OCI-M1 (cell line): ENCODE measurements at regions not wholly inside any gene's neighbourhood (a gene's known extent, or its start where the extent isn't known, plus 50 kb on each side); places are given as distances from the start of the nearest gene placed in this dataset.

Source experiments
- DNase-seq: peaks from one replicate; lab custom pipeline; 2025; lab: John Stamatoyannopoulos, UW

DNA sequence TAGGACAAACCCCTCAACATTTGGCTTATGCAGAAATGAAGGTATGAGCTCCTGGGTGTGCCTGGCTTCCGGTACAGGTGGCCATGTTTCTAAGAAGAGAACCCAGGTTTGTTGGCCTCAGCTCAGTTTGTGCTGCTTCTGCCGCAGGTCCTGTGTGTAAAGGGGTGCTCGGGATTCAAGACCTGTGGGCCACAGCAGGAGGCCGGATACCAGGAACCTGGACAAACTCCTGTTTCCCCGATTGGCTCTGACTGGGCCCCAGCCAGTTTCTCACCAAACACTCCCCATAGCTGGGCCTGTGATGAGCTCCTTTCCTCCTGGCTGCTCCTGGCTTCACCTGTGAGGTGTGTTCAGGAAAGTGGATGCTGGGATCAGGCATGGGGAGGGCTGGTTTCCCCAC lies 271.2 kb upstream of the IRX2 start:
- DNase-seq = no peak

DNA sequence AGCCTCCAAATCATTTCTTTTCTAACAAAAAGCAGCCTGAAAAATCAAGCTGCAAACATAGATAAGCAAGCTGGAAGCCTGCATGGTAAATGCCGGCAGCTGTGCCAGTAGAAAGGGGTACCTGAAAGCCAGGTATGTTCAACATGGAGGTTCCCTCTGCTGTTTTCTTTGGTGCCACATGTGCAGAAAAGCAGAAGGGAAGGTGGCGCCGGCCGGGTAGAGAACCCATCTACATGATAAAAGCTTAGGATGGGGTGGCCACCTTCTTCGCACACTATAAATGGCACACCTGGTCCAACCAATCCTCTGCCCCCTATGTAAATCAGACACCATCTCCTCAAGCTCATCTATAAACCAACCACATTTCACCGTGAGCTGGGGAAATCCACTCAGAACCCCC lies 268.9 kb upstream of the IRX2 start:
- no peak for DNase-seq

DNA sequence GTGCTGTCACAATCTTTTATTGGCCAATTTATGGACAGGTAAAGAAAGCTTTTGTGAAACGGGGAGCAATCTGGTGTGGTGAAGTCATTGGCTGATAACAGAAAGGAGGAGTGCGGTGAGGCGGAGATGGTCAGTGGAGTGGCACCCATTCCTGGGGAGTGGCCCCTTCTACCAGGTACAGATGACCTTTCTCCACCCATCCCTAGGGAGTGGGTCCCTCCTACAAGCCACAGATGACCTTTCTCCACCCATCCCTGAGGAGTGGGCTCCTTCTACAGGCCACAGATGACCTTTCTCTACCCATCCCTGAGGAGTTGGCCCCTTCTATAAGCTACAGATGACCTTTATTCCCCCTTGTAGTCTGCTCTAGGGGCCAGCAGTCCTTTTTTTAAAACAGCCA lies 267.6 kb upstream of the IRX2 start:
- DNase-seq = no peak

DNA sequence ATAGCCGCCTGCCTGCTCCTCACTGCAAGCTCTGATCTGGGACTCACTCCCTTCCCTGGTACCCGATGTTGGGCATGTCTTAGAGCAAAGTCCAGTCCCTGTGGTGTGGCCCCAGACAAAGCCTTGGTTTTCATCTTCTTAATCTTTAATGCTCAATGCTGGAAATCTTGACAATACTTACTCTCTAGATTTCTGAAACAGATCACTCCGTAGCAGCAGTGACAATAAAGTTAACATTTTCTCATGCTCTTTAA lies 260.2 kb upstream of the IRX2 start:
- DNase-seq = no peak

DNA sequence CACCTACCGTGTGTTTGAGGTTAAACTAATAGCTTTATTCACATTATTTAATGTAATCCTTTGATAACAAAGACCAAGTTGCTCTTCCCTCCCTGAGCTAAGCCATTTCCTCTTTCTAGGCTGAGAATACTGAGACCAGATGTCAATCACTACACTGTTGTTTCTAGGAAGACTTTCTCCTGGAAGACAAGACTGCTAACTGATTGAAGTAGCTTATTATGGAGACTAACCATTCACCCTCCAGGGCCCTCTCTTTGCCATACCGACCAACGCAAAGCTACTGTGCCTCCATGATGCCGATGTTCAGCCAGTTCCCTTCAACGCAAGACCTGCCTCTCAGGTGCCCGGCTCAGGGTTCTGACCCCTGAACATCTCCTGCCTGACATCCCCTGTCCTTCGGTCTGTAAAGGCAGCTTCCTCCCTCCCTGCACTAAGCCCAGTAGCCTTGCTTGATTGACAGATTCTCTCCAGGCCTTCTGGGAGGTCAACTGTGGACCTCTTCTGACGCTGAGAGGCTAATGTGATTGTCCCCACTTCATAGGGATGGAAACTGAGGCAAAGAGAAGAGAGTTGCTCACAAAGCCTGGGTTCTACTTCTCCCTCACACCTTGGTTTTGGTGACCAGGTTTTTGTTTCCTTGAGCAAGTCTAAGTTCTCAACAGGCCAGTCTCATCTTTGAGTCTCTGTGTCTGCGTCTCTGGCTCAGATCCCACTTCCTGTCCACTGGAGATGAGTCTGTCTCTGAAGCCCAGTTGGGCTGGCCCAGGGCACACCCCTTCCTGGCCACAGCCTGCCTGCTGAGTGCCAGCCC lies 259.7 kb upstream of the IRX2 start:
- DNase-seq = peak; percentile 7

DNA sequence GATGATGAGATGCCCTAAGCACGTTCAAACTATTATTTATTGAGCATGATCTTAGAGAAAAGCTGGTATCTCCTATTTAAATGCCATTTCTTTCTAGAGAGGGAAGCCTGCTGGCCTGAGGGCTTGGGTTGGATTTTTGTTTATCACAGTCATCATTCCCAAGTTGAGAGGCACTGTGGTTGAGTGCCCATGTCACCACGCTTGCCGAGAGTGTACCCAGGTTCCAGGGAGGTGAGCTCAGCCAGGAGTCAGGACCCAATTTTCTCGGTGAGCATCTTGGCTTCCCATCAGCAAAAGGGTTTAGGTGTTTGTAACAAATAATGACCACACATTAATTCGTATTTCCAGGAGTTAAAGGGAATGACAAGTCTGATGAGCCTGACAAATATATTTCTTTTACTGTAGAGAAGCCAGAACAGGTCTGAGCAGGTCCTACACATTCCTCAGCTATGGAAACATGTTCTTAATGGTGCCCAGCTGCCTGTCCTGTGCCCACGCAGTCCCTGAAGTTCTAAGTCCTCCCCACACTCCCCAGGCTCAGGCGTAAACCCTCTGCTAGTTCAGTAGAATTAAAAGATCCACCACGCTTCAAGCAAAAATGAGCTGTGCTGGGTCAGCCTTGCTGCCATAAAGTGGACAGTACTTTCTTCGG lies 258.9 kb upstream of the IRX2 start:
- DNase-seq = no peak

DNA sequence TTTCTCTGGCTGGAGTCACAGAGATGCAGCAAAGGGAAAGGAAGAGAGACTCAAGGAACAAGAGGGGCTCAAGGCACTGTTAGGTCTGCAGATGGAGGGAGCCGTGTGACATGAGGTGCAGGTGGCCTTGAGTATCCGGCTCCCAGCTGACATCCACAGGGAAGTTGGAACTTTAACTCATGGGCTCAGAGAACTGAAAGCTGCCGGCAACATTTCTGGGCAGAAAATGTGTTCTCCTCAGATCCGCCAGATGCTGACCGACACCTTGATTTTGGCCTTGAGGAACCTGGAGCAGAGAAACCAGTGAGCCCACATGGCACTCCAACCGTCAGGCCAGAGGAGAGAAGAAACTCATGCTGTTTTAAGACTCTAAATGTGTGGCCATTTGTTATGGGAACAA lies 258.1 kb upstream of the IRX2 start:
- DNase-seq = no peak

DNA sequence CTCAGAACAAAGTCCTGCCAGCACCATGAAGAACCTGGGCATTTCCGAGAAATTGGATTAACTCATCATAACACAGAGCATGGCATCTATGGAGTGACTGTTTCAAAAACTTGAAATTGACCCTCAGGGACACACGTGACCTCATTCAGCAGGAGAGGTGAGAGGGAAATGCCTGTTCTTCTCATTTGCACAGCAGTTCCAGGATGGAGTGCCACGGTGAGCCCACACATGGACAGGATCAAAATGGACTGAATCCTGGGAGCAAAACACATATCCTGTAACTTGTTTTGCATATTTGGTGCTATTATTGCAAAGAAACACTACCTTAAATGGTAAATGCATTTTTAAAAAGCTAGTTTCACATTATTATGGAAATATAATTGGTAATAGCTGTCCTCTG lies 256.1 kb upstream of the IRX2 start:
- no peak for DNase-seq

DNA sequence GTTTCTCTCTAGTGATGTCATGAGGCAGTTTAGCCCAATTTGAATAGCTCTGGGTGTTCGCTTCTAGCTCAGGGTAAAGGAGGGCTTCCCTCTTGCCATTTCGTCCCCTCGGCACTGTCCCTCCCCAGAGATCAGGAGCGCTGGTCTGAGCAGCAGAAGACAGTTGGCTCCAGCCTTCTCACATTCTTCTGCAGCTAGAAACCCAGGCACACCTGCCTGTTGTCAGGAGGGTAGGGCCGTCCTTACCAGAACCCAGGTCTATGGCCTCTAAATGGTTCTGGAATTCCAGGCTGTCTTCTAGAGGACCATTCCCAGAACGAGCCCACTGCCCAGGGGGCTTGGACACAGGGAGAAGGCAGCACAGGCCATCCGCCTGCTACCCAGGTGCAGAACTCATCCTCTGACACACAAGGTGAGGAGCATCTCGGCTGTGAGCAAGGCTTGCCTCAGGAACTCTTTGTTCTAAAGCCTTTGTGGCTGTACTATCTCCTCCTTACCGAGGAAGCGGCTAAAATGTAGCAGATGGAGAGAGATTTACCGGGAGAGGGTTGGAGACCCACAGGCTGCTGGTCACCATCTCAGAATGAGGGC lies 255.6 kb upstream of the IRX2 start:
- no peak for DNase-seq

DNA sequence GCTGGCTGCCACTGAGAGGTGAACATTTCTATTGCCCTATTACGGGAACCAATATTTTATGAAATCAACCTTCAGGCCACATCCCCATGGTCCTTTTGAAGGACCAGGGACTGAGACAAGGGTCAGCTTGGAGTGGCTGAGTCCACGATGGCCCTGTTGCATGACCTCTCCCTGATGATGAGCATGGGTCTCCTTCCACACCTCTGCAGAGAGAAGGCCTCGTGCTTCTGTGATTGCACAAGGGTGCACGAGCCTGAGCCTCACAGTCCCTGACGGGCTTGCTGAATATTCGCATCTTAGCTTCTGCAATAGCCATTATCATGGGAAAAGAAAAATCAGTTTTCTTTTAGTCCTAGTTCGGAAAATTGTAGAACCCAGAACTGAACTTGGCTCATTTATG lies 255.0 kb upstream of the IRX2 start:
- no peak for DNase-seq

DNA sequence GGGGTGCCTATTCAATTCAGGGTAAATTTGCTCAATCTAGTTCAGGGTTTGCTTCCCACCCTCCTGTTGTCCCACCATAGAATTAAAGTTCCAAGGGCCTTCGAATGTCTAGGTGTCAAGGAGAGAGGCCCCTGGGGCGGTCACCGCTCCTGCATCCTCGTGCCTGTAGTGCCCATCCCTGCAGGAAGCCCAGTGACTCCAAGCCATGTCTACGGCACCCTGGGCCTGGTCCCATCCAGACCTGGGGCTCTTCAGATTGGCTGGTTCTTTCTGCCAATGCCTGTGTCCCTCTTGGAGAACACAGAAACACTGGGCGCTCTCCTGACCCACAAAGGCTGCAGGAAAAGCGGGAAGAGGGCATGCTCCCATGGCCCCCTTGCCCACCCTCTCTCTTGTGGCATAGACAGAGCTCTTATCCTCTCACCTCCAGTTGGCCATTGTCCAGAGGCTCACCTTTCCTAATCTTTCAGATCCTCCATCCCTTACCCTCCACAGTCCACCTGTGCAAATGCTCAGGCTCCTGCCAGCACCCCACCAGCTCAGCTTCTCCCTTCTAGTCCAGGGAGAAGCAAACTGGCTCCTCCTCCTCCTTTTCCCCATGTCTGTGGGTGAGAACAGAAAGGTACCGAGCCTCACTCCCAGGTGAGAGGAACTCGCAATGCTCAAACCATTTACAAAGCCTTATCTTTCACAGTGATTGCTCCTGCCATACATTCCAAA lies 253.0 kb upstream of the IRX2 start:
- DNase-seq = no peak

DNA sequence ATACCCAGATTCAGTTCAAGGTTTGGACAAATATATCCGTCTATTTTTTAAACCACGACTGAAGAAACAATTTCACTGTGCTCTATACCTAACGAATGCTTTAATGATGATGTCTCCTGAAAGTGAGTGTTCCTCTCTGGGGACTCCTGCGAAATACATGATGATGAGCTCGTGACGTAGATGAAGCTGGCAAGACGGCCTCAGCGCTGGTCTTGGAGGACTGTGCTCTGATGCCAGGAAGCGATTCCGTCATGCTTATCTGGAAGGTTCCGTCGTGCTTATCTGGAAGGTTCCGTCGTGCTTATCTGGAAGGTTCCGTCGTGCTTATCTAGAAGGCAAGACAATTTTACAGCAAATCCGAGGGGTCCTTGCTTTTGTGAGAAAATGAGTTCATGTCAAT lies 250.8 kb upstream of the IRX2 start:
- no peak for DNase-seq

DNA sequence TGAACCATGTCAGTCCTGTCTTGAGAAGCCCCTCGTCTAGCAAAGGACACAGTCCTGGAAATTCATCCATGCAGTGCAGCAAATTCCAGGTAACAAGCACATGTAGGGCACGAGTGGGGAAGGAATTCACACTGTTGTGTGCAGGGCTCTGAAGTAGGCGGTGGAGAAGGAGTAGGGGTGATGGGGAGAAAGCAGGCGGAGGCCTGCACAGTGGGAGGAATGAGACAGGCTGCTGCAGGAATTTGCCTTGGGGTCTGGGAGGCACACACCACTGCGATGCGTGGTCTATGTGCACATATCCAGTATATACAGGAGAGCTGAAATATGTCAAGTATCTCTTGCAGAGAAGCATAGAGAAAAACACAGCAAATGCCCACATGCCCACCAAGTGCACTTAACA lies 249.2 kb upstream of the IRX2 start:
- DNase-seq = no peak

DNA sequence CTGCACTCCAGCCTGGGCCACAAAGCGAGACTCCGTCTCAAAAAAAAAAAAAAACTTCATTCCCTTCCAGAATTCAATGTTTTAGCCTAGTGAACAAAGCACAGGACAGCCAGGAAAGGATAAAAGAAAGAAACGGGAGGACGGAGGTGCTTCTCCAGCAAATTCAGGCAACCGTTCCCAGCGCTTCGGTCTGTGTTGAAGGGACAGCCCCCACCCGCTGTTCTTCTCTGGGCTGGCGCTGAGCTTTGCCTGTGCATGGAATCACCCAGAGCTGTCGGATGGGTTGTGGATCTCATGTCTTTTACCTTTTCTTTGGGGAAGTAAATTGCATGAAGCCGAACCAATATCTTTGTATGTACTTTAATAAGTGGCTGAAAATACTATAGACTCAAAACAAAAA lies 248.4 kb upstream of the IRX2 start:
- DNase-seq = no peak

DNA sequence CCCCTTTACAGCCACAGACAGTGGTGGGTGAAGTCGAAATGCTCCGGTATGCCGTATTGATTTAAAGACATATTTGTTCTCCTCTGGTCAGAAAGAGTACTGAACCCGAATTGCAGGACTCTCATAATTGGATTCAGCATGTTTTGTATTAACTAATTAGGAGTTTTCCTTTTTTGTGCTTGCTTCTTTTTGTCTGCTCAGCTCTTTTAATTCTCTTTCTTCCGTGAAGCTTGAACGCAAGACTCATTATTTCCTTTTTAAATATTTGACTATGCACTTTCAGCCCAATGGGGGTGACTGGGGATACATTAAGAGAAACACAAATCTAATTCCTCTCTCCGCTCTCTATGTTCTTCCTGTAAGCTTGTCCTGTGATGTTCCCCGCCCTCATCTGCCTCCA lies 246.6 kb upstream of the IRX2 start:
- no peak for DNase-seq

DNA sequence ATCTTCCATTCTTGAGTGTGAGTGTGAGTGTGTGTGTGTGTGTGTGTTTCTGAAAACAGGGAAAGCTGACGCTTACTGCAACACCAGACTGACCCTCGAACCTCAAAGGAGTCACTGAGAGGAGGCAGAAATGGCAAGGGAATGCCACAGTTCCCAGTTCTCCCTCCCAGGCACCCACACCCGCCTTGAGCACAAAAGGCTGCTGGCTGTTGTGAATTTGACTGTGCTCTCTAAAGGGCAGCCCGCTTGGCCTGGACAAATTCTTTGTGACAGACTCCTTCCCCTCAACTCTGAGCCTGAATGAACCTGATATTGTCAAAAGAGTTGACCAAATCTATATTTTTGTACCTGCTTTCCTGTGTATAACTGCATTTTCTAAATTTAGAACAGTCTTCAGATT lies 245.7 kb upstream of the IRX2 start:
- DNase-seq = no peak

DNA sequence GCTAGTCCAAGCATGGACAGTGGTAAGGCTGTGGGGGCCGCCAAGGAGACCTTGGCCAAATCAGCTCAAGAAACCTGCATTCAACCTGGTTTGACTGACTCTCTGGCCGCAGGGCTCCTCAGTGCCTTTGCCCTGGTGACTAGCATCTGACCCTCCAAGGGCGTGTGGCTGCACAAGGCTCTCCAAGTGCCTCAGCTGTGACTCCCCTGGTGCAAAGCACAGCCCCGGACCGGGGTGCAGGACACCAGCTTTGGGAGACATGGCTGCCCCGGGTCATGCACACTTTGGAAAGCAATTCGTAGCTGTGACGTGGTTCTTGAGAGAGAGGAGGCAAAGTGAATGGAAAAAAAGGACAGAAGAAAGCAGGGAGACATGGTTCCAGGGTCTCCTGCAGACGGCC lies 245.2 kb upstream of the IRX2 start:
- DNase-seq = no peak

DNA sequence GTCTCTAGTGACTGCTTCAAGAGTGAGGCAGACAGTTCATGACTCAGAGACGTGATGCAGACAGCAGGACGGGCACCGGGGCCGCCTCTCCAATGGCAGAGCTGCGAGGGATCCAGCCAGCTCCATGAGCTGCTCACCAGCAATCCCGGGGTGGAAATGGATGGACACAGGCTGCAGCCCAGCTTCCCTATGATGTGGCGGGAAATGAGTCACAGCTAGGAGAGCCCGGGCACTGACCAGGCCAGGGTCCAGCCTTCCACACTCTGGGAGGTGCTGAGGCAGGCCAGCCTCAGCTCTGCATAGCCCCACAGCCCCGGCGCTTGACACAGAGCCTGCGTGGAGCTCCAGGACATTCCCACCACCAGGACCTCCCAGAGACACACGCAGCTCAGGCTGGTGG lies 244.8 kb upstream of the IRX2 start:
- DNase-seq = no peak

DNA sequence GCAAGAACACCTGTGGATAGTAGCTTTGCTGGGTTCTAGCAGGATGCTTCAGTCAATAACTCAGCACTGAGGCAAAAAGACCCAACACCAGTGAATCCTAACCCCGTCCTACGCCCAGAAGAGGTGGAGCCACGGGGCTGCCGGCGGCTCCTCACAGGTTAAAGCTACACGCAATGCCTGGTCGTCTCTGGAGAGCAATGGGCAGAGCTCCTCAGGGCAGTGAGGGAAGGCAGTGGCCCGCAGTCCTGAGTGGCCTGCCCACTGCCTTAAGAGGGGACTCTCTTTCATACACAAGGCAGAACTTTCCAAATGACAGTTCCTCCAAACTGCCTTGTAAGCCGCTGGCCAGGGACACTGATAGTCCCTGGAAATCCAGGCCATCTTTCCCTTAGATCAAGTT lies 244.2 kb upstream of the IRX2 start:
- DNase-seq = no peak

DNA sequence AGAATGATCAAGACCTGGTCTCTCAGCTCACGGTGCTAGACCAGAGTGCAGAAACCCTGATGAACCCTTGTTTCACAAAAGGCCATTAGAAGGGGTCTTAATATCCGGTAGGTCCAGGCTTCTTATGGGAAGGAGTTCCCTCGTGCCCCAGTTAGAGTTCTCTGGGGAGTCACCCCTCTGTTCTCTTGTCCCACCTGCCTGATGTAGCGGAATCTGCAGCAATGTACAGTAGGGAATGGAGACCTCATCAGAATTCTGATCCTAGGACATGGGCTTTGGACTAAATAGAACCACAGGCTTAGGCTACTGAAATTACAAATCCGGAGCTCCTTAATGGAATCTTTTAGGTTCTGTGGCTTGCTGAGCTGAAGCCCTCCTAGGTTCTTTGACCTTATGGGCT lies 243.6 kb upstream of the IRX2 start:
- no peak for DNase-seq

DNA sequence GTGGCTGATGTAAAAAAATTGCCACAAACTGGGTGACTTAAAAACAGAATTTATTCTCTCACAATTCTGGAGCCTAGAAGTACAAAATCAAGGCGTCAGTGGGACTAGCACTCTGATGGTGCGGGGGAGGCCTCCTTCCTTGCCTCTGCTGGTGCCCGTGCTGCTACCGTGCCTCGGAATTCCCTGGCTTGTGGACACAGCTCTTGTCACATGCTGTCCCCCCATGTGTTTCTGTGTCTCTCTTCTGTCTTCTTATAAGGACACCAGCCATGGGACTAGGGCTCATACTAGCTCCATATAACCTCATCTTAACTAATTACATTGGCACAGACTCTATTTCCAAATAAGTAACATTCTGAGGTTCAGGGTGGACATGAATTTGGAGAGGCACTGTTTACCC lies 242.3 kb upstream of the IRX2 start:
- no peak for DNase-seq

DNA sequence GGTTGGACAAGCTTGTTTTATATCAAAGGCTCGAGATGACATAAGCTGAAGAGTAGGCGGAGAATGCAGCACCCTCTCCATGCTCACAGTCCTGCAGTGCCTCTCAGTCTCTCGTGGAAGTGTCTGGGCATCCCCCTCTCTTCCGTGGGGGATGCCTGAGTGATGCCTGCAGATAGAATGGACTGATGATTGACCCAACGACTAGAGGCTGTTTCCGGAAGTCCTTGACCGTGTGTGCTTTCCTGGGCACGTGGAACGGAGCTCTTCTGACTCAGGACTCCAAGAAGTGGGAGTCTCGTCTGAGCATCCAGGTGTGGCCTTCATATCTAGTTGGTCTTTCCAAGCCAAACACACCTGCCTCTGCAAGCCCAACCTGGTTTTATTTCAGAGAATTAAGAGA lies 241.8 kb upstream of the IRX2 start:
- no peak for DNase-seq

DNA sequence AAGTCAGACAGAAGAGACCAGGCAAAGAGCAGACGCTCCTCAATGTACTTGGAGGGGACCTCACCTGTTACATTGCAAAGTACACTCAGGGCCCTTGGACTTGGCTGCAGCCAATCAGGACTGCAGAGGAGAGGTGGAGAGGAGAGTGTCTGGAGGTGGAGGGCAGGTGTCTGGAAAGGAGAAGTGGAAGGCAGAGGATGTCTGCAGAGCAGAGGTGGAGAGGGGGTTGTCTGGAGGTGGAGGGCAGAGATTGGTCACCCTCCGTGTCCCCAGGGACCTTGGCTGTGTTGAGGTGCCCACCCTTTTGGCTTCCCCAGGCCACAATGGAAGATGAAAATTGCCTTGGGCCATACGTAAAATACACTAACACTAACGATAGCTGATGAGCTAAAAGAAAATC lies 241.3 kb upstream of the IRX2 start:
- DNase-seq = no peak
